ENCODE measurements at regions not wholly inside any gene's neighbourhood (a gene's known extent, or its start where the extent isn't known, plus 50 kb on each side); places are given as distances from the start of the nearest gene placed in this dataset.

GRCh38 chr13:103878891-103879605 is 812.8 kb upstream of the SLC10A2 start:
- DNase-seq: no peak

- no peak for DNase-seq
Measured at GRCh38 chr13:103876571-103876970, 810.4 kb upstream of the SLC10A2 start.

GRCh38 chr13:103873725-103874124 is 807.5 kb upstream of the SLC10A2 start:
- no peak for DNase-seq

- no peak for DNase-seq
Measured at GRCh38 chr13:103866048-103866447, 799.8 kb upstream of the SLC10A2 start.

- no peak for DNase-seq
Measured at GRCh38 chr13:103862525-103862924, 796.3 kb upstream of the SLC10A2 start.

- DNase-seq: no peak
Measured at GRCh38 chr13:103859952-103860351, 793.7 kb upstream of the SLC10A2 start.

- DNase-seq: no peak
Measured at GRCh38 chr13:103852036-103852435, 785.8 kb upstream of the SLC10A2 start.

- DNase-seq: no peak
Measured at GRCh38 chr13:103844471-103844870, 778.3 kb upstream of the SLC10A2 start.

GRCh38 chr13:103839460-103839859 is 773.2 kb upstream of the SLC10A2 start:
- no peak for DNase-seq

- no peak for DNase-seq
Measured at GRCh38 chr13:103835052-103835451, 768.8 kb upstream of the SLC10A2 start.

GRCh38 chr13:103833294-103833852 is 767.2 kb upstream of the SLC10A2 start:
- DNase-seq: no peak

GRCh38 chr13:103815619-103816018 is 749.4 kb upstream of the SLC10A2 start:
- DNase-seq: no peak

- DNase-seq: no peak
Measured at GRCh38 chr13:103812971-103813370, 746.8 kb upstream of the SLC10A2 start.

- no peak for DNase-seq
Measured at GRCh38 chr13:103812558-103812957, 746.3 kb upstream of the SLC10A2 start.

- DNase-seq: no peak
Measured at GRCh38 chr13:103810026-103810425, 743.8 kb upstream of the SLC10A2 start.

- DNase-seq: no peak
Measured at GRCh38 chr13:103805771-103806170, 739.6 kb upstream of the SLC10A2 start.

- no peak for DNase-seq
Measured at GRCh38 chr13:103803349-103803748, 737.1 kb upstream of the SLC10A2 start.

GRCh38 chr13:103799028-103799427 is 732.8 kb upstream of the SLC10A2 start:
- DNase-seq: no peak

- DNase-seq: no peak
Measured at GRCh38 chr13:103795892-103796478, 729.8 kb upstream of the SLC10A2 start.

GRCh38 chr13:103794526-103794925 is 728.3 kb upstream of the SLC10A2 start:
- DNase-seq: no peak

GRCh38 chr13:103788061-103788652 is 721.9 kb upstream of the SLC10A2 start:
- no peak for DNase-seq

GRCh38 chr13:103772576-103772975 is 706.4 kb upstream of the SLC10A2 start:
- no peak for DNase-seq

GRCh38 chr13:103762523-103762922 is 696.3 kb upstream of the SLC10A2 start:
- no peak for DNase-seq

GRCh38 chr13:103759361-103759760 is 693.1 kb upstream of the SLC10A2 start:
- no peak for DNase-seq
